Caco-2 (cell line): ENCODE measurements at regions not wholly inside any gene's neighbourhood (a gene's known extent, or its start where the extent isn't known, plus 50 kb on each side); places are given as distances from the start of the nearest gene placed in this dataset.

Experiments
- BruUV-seq: library from RNA; stranded (reverse); fragments of 400-500 nt; replicated peaks from 2 replicates; lab custom pipeline; 2021; lab: Mats Ljungman, UMichigan
- CTCF ChIA-PET: fragments of 300-600 bp; sonication (Branson Sonifier 250); formaldehyde crosslinking; loops from one replicate; lab custom pipeline; 2022; ENCODE audit warnings: antibody characterized with exemption; lab: Charles Lee
- POLR2A ChIA-PET: fragments of 300-600 bp; sonication (Branson Sonifier 250); formaldehyde crosslinking; loops from one replicate; lab custom pipeline; 2022; ENCODE audit warnings: antibody characterized with exemption; lab: Charles Lee
- DNase-seq, 2 experiments: peaks; one replicate each; pipeline versions ENCODE4 v3.0.0 to v3.0.0-alpha.2; 2020 to 2022
- H3K27me3 ChIP-seq: replicated peaks from 2 replicates; pipeline ENCODE4 v1.6.0; 2011; ENCODE audit warnings: low read length; ENCODE audit not compliant: control insufficient read depth, insufficient read depth
- H3K36me3 ChIP-seq: 2 replicates; pipeline ENCODE4 v1.5.1; 2011; ENCODE audit warnings: low read length; ENCODE audit not compliant: control insufficient read depth, insufficient read depth
- H3K4me1 ChIP-seq: fragments of 250-450 bp; sonication (Bioruptor Pico); 2 replicates; pipeline ENCODE4 v1.5.1; 2020; ENCODE audit warnings: mild to moderate bottlenecking
- H3K4me3 ChIP-seq: 2 replicates; pipeline ENCODE4 v1.5.1; 2011; ENCODE audit warnings: low read depth, mild to moderate bottlenecking, control low read depth, low read length
- H3K9me3 ChIP-seq: fragments of 250-450 bp; sonication (Bioruptor Pico); 2 replicates; pipeline ENCODE4 v1.5.1; 2020; ENCODE audit warnings: mild to moderate bottlenecking, moderate library complexity
- H3K27ac Mint-ChIP-seq: one replicate; pipeline ENCODE4 v1.8.0; 2022; ENCODE audit warnings: mixed read lengths; ENCODE audit not compliant: unreplicated experiment
- H3K27me3 Mint-ChIP-seq: one replicate; pipeline ENCODE4 v1.8.0; 2022; ENCODE audit warnings: mixed read lengths; ENCODE audit not compliant: insufficient read depth, unreplicated experiment
- H3K36me3 Mint-ChIP-seq: one replicate; pipeline ENCODE4 v1.8.0; 2022; ENCODE audit warnings: mild to moderate bottlenecking, mixed read lengths; ENCODE audit not compliant: insufficient read depth, unreplicated experiment
- H3K4me1 Mint-ChIP-seq: one replicate; pipeline ENCODE4 v1.8.0; 2022; ENCODE audit warnings: low read depth, mixed read lengths; ENCODE audit not compliant: unreplicated experiment
- H3K4me3 Mint-ChIP-seq: one replicate; pipeline ENCODE4 v1.8.0; 2022; ENCODE audit warnings: mild to moderate bottlenecking, moderate library complexity, mixed read lengths; ENCODE audit not compliant: unreplicated experiment
- H3K9me3 Mint-ChIP-seq: one replicate; pipeline ENCODE4 v1.8.0; 2022; ENCODE audit warnings: mixed read lengths; ENCODE audit not compliant: unreplicated experiment
- CTCF ChIP-seq, 2 experiments: fragments of 200-600 bp in 1 of 2; IDR thresholded peaks; 1 replicate in 1 of 2; 2 replicates in 1 of 2; pipeline versions ENCODE4 v1.5.1 to v1.8.0; 2011 to 2022; ENCODE audit warnings: antibody characterized with exemption in 1 of 2, control low read depth in 1 of 2, inconsistent platforms in 1 of 2, low read depth in 1 of 2, low read length in 1 of 2, mild to moderate bottlenecking in 1 of 2, moderate library complexity in 1 of 2; ENCODE audit not compliant: insufficient read depth in 1 of 2, severe bottlenecking in 1 of 2, unreplicated experiment in 1 of 2
- intact Hi-C: fragments of 100-400 bp; cut with micrococcal nuclease; formaldehyde crosslinking; loops from one replicate; pipeline ENCODE4 v1.10.0; 2022; ENCODE audit not compliant: unreplicated experiment

DNA sequence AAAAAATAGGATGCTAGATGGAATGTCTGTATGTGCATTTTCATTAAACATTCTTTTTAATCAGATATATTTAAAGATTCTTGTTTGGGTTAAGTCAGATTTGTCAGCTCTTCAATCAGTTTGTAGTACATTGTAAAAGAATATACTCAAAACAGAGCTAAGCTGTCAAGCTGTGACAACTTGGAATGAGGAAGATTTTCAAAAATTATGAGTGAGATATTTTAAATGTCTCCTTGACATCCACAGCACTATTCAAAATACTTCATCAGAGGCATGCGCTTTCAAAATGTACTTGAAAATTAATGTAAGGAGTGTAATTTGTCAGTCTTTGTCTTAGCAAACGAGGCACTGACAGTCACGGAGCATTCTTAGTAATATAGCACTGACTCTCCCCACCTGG is 182.0 kb downstream of the MAT2B start:
- no peaks in the 10 kb centered on the region for H3K4me1 ChIP-seq
- ChIA-PET CTCF (no interaction called here), POLR2A (no interaction called here)
- no peak overlapping the region for H3K4me3 ChIP-seq
- Mint-ChIP-seq H3K36me3 (no peaks in the 10 kb centered on the region), H3K27ac (no peak overlapping the region), H3K4me3 (no peak overlapping the region), H3K27me3 (peaks cover 10% of the 10 kb centered on the region), H3K4me1 (no peaks in the 10 kb centered on the region), H3K9me3 (no peaks in the 10 kb centered on the region)
- TF ChIP-seq CTCF (IDR thresholded peaks at IDR 0.05; ENCODE audit: insufficient read depth in 1 of 2, low read depth in 1 of 2, low read length in 1 of 2, severe bottlenecking in 1 of 2, unreplicated experiment in 1 of 2): no peak
- DNase-seq: no peak
- no peaks in the 10 kb centered on the region for H3K9me3 ChIP-seq
- BruUV-seq: no TSS peak
- intact Hi-C loops: no loop called here
- H3K27me3 ChIP-seq: no peaks in the 10 kb centered on the region
- no peaks in the 10 kb centered on the region for H3K36me3 ChIP-seq

GRCh38 chr5:163692091-163692490 is 186.7 kb downstream of the MAT2B start:
- H3K4me1 Mint-ChIP-seq: no peaks in the 10 kb centered on the region
- H3K36me3 Mint-ChIP-seq: no peaks in the 10 kb centered on the region
- ChIA-PET CTCF (no interaction called here), POLR2A (no interaction called here)
- H3K27ac Mint-ChIP-seq: no peak overlapping the region
- no peaks in the 10 kb centered on the region for H3K27me3 ChIP-seq
- no peaks in the 10 kb centered on the region for H3K36me3 ChIP-seq
- no peaks in the 10 kb centered on the region for H3K4me1 ChIP-seq
- peaks cover 7% of the 10 kb centered on the region for H3K27me3 Mint-ChIP-seq
- no peak for DNase-seq
- TF ChIP-seq CTCF (IDR thresholded peaks at IDR 0.05; ENCODE audit: insufficient read depth in 1 of 2, low read depth in 1 of 2, low read length in 1 of 2, severe bottlenecking in 1 of 2, unreplicated experiment in 1 of 2): no peak
- intact Hi-C loops: no loop called here
- no TSS peak for BruUV-seq
- H3K9me3 ChIP-seq: no peaks in the 10 kb centered on the region
- no peak overlapping the region for H3K4me3 Mint-ChIP-seq
- H3K9me3 Mint-ChIP-seq: no peaks in the 10 kb centered on the region
- H3K4me3 ChIP-seq: no peak overlapping the region

DNA sequence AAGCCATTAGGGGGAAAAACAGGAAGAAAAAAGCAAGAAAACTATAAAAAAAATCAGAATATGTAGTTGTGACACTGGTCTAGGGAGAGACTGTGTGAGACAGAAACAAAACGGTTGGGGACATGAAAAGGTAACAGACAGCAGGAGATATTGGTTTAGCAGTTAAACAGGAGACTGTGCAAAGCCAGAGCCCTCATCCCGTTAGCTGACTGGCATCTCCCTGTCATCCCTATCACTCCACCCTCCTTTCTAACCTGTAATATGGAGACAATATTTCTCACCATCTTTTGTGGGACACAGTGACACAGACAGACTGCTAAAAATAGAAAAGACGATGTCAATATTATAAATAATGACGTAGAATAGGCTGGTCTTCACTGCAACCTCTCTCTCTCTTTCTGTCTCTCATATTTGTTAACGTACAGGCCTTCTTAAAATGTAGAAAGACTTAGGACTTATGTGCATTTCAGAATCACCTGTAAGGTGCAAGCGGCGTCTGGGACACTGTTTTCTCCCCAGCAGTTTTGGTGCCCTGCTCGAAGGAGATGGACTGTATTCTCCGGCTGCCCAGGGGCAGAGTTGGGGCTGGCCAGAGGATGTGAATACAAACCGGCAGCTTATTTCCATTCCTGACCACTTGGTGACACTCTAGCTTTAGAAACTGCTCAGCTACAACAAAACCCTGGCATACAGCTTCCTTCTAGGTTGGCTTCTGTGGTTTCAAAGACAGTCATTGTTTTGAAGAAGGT is 190.6 kb downstream of the MAT2B start:
- CTCF ChIA-PET: interaction anchor here (1.3 to 1.9 kb wide), 2 partner anchors 132 to 808 kb away, joined by 6 to 10 read pairs; no protein-coding TSS in a partner anchor
- Histone ChIP-seq H3K36me3 (no peaks in the 10 kb centered on the region), H3K4me3 (no peak overlapping the region), H3K9me3 (no peaks in the 10 kb centered on the region), H3K4me1 (no peaks in the 10 kb centered on the region), H3K27me3 (no peaks in the 10 kb centered on the region)
- no peak overlapping the region for H3K4me3 Mint-ChIP-seq
- DNase-seq: peak; percentile 38 to 52
- no peaks in the 10 kb centered on the region for H3K4me1 Mint-ChIP-seq
- intact Hi-C loops: loop anchor here (1.0 to 5.0 kb wide), 5 partner anchors 132 to 1276 kb away; no protein-coding TSS in a partner anchor
- peaks cover 5% of the 10 kb centered on the region for H3K27me3 Mint-ChIP-seq
- POLR2A ChIA-PET: no interaction called here
- no peak overlapping the region for H3K27ac Mint-ChIP-seq
- BruUV-seq: no TSS peak
- peak in 1 of 2 experiments; percentile 66 for TF ChIP-seq CTCF (IDR thresholded peaks at IDR 0.05; ENCODE audit: insufficient read depth in 1 of 2, low read depth in 1 of 2, low read length in 1 of 2, severe bottlenecking in 1 of 2, unreplicated experiment in 1 of 2)
- H3K36me3 Mint-ChIP-seq: peaks cover 5% of the 10 kb centered on the region
- no peaks in the 10 kb centered on the region for H3K9me3 Mint-ChIP-seq
